HCT116 (cell line): ENCODE measurements at regions not wholly inside any gene's neighbourhood (a gene's known extent, or its start where the extent isn't known, plus 50 kb on each side); places are given as distances from the start of the nearest gene placed in this dataset.

ENCODE experiments used
- CEBPB ChIP-seq: IDR thresholded peaks from 2 replicates; pipeline ENCODE4 v1.6.1; 2012; ENCODE audit warnings: low read depth
- CTCF ChIP-seq, 3 experiments: fragments of 200-600 bp in 1 of 3; sonication (generic) in 1 of 3; IDR thresholded peaks in 2 of 3; conservative IDR thresholded peaks in 1 of 3; 2 replicates each; pipeline ENCODE4 v1.5.1; 2012 to 2017; ENCODE audit warnings: low read depth in 2 of 3, low read length in 2 of 3, antibody characterized with exemption in 1 of 3, borderline replicate concordance in 1 of 3, control low read depth in 1 of 3, mild to moderate bottlenecking in 1 of 3, mixed read lengths in 1 of 3, mixed run types in 1 of 3, moderate library complexity in 1 of 3; ENCODE audit not compliant: insufficient read depth in 1 of 3
- ELF1 ChIP-seq: IDR thresholded peaks from 2 replicates; pipeline ENCODE4 v1.6.1; 2012; ENCODE audit warnings: low read depth, borderline replicate concordance
- EZH2 ChIP-seq: fragments of 200-600 bp; sonication (generic); IDR thresholded peaks from 2 replicates; pipeline ENCODE4 v1.6.1; 2017; ENCODE audit warnings: antibody characterized with exemption, mixed run types
- POLR2A ChIP-seq: IDR thresholded peaks from 2 replicates; pipeline ENCODE4 v1.7.0; 2011; ENCODE audit warnings: borderline replicate concordance; ENCODE audit not compliant: insufficient read depth, insufficient read length; ENCODE audit errors: extremely low read depth
- POLR2AphosphoS5 ChIP-seq: IDR thresholded peaks from 2 replicates; pipeline ENCODE4 v1.6.1; 2011; ENCODE audit warnings: mild to moderate bottlenecking, low read depth, low read length, moderate library complexity
- REST ChIP-seq: IDR thresholded peaks from 2 replicates; pipeline ENCODE4 v1.6.1; 2012; ENCODE audit warnings: low read depth
- SIN3A ChIP-seq: IDR thresholded peaks from 2 replicates; pipeline ENCODE4 v1.6.1; 2012; ENCODE audit warnings: low read depth
- SP1 ChIP-seq: IDR thresholded peaks from 2 replicates; pipeline ENCODE4 v1.6.1; 2012; ENCODE audit warnings: low read depth
- YY1 ChIP-seq: IDR thresholded peaks from 2 replicates; pipeline ENCODE4 v1.6.1; 2011; ENCODE audit warnings: low read length, low read depth, moderate library complexity, mild to moderate bottlenecking; ENCODE audit not compliant: insufficient replicate concordance; ENCODE audit errors: extremely low read depth
- ZNF274 ChIP-seq: fragments of 200-500 bp; sonication (Bioruptor generic); IDR thresholded peaks from 2 replicates; pipeline ENCODE4 v1.6.1; 2014; ENCODE audit warnings: mild to moderate bottlenecking, low read depth, low read length, inconsistent platforms

GRCh38 chr21:23601549-23601948, 2005.7 kb downstream of the MRPL39 start:
- TF ChIP-seq CTCF (IDR thresholded peaks at IDR 0.05 in 2 of 3, conservative IDR thresholded peaks at IDR 0.05 in 1 of 3; ENCODE audit: borderline replicate concordance in 1 of 3, insufficient read depth in 1 of 3, low read depth in 2 of 3, low read length in 2 of 3) (no peak), POLR2A (no peak), EZH2 (no peak), CEBPB (no peak), SP1 (no peak), SIN3A (no peak), REST (no peak), ZNF274 (no peak), YY1 (no peak), ELF1 (no peak), POLR2AphosphoS5 (no peak)
